ENCODE measurements at regions not wholly inside any gene's neighbourhood (a gene's known extent, or its start where the extent isn't known, plus 50 kb on each side); places are given as distances from the start of the nearest gene placed in this dataset.

- no peaks in the 10 kb centered on the region for H3K9me3 ChIP-seq (ENCODE audit: control insufficient read depth in 2 of 2, low read length in 2 of 2)
- H3K4me3 ChIP-seq (ENCODE audit: low read length in 2 of 2), result no peak overlapping the region
- no peak overlapping the region for H3K27ac ChIP-seq (ENCODE audit: low read length)
- no peak overlapping the region for H3K9ac ChIP-seq (ENCODE audit: low read length in 2 of 2)
- H3K27me3 ChIP-seq (ENCODE audit: control insufficient read depth in 1 of 2, insufficient read depth in 2 of 2, low read length in 2 of 2), result no peaks in the 10 kb centered on the region
- H3K36me3 ChIP-seq (ENCODE audit: control insufficient read depth in 2 of 2, insufficient read depth in 2 of 2, low read length in 2 of 2), result no peaks in the 10 kb centered on the region
- no peaks in the 10 kb centered on the region for H3K4me1 ChIP-seq (ENCODE audit: control insufficient read depth, insufficient read depth, low read length)
Measured at GRCh38 chr11:104214517-104214916, 50.6 kb upstream of the PDGFD start.
